Psoas muscle (tissue), 7 donors: ENCODE measurements at regions not wholly inside any gene's neighbourhood (a gene's known extent, or its start where the extent isn't known, plus 50 kb on each side); places are given as distances from the start of the nearest gene placed in this dataset.

Experiments
- ATAC-seq, 4 donors: fragments of 200-7000 bp; cut with Tn5 transposase; one replicate each; pipeline ENCODE4 v1.9.1; 2020; ENCODE audit warnings: moderate library complexity in 3 of 4, mild to moderate bottlenecking in 2 of 4
- DNase-seq, 2 donors: peaks; one replicate each; pipeline ENCODE4 v3.0.0-alpha.2; 2020
- H3K27ac ChIP-seq: fragments of 200-600 bp; one replicate; pipeline ENCODE4 v1.8.0; 2022
- H3K27me3 ChIP-seq, 3 donors: fragments of 200-600 bp in 1 of 3; one replicate each; pipeline versions ENCODE4 v1.6.1 to v1.8.0; 2013 to 2022; ENCODE audit warnings: low read length in 2 of 3, mild to moderate bottlenecking in 2 of 3, moderate library complexity in 1 of 3; ENCODE audit not compliant: insufficient read depth in 3 of 3
- H3K36me3 ChIP-seq, 2 donors: fragments of 200-600 bp in 1 of 2; one replicate each; pipeline versions ENCODE4 v1.6.1 to v1.8.0; 2013 to 2022; ENCODE audit warnings: low read depth in 1 of 2, mild to moderate bottlenecking in 1 of 2, moderate library complexity in 1 of 2; ENCODE audit not compliant: insufficient read depth in 1 of 2
- H3K4me1 ChIP-seq: fragments of 200-600 bp; one replicate; pipeline ENCODE4 v1.8.0; 2022
- H3K4me3 ChIP-seq: fragments of 200-600 bp; one replicate; pipeline ENCODE4 v1.8.0; 2022; ENCODE audit warnings: mild to moderate bottlenecking
- H3K9me3 ChIP-seq: fragments of 200-600 bp; one replicate; pipeline ENCODE4 v1.8.0; 2022
- WGBS, 3 donors: extraction: QIAGEN DNeasy Blood & Tissue Kit; methylation state at CpG; one replicate each; pipeline versions ENCODE4 v1.1.6 to v1.1.7; 2013; 5-methylcytosine and 5-hydroxymethylcytosine counted together
- intact Hi-C, 2 donors: fragments of 100-400 bp; cut with DNase I; formaldehyde crosslinking; loops; one replicate each; pipeline versions ENCODE4 v1.11.0 to v1.14.2; 2022
- TF ChIP-seq, protein P1 (sequence below): fragments of 200-600 bp; IDR thresholded peaks from one replicate; pipeline ENCODE4 v1.8.0; 2022; ENCODE audit warnings: antibody characterized with exemption
- donor health status: healthy with polysubstance abuse.
- donor health status: DM: no; HTN: no; CAD: no; lungs with moderate emphysema.
- donor health status: Bipolar disorder and iron deficiency.
- donor health status: healthy.
- donor health status: DM: yes; HTN: yes; CAD: no.
- donor health status: DM: no; HTN: no; CAD: no.
- donor health status: DM: yes; HTN: yes; CAD: no.

DNA sequence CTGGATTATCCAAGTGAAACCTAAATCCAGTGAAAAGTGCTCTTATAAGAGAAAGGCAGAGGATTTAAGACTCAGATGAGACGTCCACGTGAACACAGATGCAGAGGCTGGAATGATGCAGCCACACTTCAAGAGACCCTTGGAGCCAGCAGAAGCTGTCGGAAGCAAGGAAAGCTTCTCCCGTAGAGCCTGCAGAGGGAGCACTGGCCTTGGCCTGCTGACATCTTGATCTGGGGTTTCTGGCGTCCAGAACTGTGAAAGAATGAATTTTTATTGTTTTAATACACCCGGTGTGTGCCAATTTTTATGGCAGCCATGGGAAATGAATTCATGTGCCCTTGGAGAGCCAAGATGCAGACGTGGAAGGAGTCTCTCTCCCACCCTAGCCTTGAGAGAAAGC is 407.0 kb upstream of the B3GAT1 start:
- H3K4me3 ChIP-seq = no peak overlapping the region
- no peak for DNase-seq
- H3K36me3 ChIP-seq = no peaks in the 10 kb centered on the region
- TF ChIP-seq, protein P1, sequence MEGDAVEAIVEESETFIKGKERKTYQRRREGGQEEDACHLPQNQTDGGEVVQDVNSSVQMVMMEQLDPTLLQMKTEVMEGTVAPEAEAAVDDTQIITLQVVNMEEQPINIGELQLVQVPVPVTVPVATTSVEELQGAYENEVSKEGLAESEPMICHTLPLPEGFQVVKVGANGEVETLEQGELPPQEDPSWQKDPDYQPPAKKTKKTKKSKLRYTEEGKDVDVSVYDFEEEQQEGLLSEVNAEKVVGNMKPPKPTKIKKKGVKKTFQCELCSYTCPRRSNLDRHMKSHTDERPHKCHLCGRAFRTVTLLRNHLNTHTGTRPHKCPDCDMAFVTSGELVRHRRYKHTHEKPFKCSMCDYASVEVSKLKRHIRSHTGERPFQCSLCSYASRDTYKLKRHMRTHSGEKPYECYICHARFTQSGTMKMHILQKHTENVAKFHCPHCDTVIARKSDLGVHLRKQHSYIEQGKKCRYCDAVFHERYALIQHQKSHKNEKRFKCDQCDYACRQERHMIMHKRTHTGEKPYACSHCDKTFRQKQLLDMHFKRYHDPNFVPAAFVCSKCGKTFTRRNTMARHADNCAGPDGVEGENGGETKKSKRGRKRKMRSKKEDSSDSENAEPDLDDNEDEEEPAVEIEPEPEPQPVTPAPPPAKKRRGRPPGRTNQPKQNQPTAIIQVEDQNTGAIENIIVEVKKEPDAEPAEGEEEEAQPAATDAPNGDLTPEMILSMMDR = no peak
- H3K4me1 ChIP-seq = no peaks in the 10 kb centered on the region
- intact Hi-C loops = no loop called here
- peaks cover 0 to 18% (median 4%) of the 10 kb centered on the region in 3 donors for H3K27me3 ChIP-seq
- no peaks in the 10 kb centered on the region for H3K9me3 ChIP-seq
- WGBS, 3 donors = 3 to 8% (median 7%) methylated on average over 7 of the region's 7 CpGs
- ATAC-seq = no peak
- H3K27ac ChIP-seq = no peak overlapping the region

DNA sequence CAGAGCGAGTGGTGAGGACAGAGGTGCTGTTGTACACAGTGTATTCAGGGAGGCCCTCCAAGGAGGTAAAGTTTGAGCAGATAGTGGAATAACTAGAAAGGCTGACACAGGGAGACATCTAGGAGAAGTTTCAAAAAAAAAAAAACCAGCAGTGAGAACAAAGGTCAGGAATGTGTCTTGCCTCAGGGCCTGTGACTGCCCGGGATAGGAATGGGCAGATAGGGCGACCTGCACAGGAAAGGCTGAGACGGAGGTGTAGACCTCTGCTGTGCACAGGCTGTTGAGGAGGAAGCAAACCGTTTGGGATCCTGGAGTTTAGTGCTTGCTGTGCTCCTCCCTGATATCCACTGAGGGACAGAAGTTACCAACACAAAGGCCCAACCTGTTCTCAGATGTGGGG is 406.5 kb upstream of the B3GAT1 start:
- H3K9me3 ChIP-seq = no peaks in the 10 kb centered on the region
- H3K27me3 ChIP-seq = peaks cover 0 to 18% (median 4%) of the 10 kb centered on the region in 3 donors
- no peak overlapping the region for H3K4me3 ChIP-seq
- TF ChIP-seq, protein P1 = no peak
- no peaks in the 10 kb centered on the region for H3K4me1 ChIP-seq
- WGBS, 3 donors = 53 to 57% (median 55%) methylated on average over 5 of the region's 5 CpGs
- ATAC-seq (no peak), DNase-seq (no peak)
- H3K36me3 ChIP-seq = no peaks in the 10 kb centered on the region
- intact Hi-C loops = no loop called here
- H3K27ac ChIP-seq = no peak overlapping the region

DNA sequence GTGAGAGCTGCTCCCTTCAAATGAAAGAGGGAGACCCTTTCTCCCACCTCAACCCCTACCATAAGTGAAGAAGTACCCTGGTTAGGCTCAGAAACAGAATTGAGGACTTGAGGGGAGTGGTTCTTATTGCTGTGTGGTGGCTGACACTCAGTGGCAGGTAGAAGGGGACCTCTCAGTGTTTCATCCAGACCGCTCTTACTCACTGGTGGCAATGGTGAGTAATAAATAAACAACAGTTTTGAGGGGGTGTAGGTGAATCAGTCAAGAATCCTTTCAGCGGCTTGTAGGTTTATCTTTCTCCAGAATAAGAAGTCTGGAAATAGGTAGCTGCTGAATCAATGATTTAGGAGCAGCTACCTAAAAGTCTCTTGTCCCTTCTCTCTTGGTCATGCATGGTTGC is 403.4 kb upstream of the B3GAT1 start:
- peaks cover 0 to 14% (median 2%) of the 10 kb centered on the region in 3 donors for H3K27me3 ChIP-seq

DNA sequence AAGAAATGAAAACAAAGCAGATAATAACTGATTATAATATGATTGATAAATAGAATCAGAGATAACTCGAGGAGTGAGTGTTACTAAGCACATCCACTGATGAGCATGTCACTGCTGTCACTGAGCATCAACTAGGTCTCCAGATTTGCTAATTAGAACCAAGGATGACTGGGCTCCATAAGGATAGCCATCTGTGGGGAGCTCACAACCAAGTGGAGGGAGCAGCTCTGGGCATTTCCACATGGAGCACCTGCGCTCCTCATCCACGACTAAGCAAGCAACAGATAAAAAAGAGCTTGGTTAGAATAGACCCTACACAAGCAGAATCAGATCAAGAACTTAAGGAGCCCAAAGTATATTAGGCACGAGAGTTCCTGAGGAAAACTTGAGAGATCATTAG is 396.0 kb upstream of the B3GAT1 start:
- ATAC-seq (no peak), DNase-seq (no peak)
- Histone ChIP-seq H3K36me3 (no peaks in the 10 kb centered on the region), H3K27ac (no peak overlapping the region), H3K27me3 (peaks cover 0 to under 1% (median 0%) of the 10 kb centered on the region in 3 donors), H3K4me1 (no peaks in the 10 kb centered on the region), H3K9me3 (no peaks in the 10 kb centered on the region), H3K4me3 (no peak overlapping the region)
- intact Hi-C loops = no loop called here
- WGBS, 3 donors = 76 to 83% (median 81%) methylated on average over 4 of the region's 4 CpGs
- TF ChIP-seq, protein P1 = no peak

More for the DNA sequence above, 403.4 kb upstream of the B3GAT1 start:
- TF ChIP-seq, protein P1 = no peak
- H3K27ac ChIP-seq = no peak overlapping the region
- 82 to 90% (median 89%) methylated on average over 2 of the region's 2 CpGs for WGBS, 3 donors
- ATAC-seq = no peak
- intact Hi-C loops = no loop called here
- no peaks in the 10 kb centered on the region for H3K9me3 ChIP-seq
- H3K36me3 ChIP-seq = no peaks in the 10 kb centered on the region
- H3K4me3 ChIP-seq = no peak overlapping the region
- no peak for DNase-seq
- H3K4me1 ChIP-seq = no peaks in the 10 kb centered on the region

DNA sequence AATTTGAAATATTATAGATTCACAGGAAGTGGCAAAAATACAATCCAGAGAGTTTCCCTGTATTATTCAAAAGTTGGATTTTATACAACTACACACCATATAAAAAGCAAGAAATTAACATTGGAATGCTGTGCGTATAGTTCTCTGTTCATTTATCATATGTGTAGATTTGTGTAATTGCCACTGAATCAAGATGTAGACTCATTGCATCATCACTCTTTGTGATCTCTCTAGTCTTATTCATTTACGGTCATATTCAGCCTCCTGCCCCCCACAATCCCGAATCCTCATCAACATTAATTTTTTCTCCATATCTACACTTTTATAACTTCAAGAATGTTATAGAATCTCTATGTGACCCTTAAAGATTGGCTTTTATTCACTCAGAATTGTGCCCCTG is 390.6 kb upstream of the B3GAT1 start:
- Histone ChIP-seq H3K4me1 (no peaks in the 10 kb centered on the region), H3K27me3 (peaks cover 2 to 17% (median 3%) of the 10 kb centered on the region in 3 donors), H3K36me3 (no peaks in the 10 kb centered on the region), H3K9me3 (no peaks in the 10 kb centered on the region), H3K4me3 (no peak overlapping the region), H3K27ac (no peak overlapping the region)
- TF ChIP-seq, protein P1 = no peak
- no peak for ATAC-seq
- WGBS, 3 donors = 68 to 93% (median 86%) methylated on average over 3 of the region's 3 CpGs
- no peak for DNase-seq
- intact Hi-C loops = no loop called here
